Loucy (cell line): ENCODE measurements at regions not wholly inside any gene's neighbourhood (a gene's known extent, or its start where the extent isn't known, plus 50 kb on each side); places are given as distances from the start of the nearest gene placed in this dataset.

ENCODE experiments used
- EZH2phosphoT487 ChIP-seq: fragments of 200-600 bp; IDR thresholded peaks from 2 replicates; pipeline ENCODE4 v1.6.1; 2018; ENCODE audit warnings: antibody characterized with exemption, mild to moderate bottlenecking, moderate library complexity, borderline replicate concordance
- TF ChIP-seq, protein P1 (sequence below): fragments of 200-600 bp; sonication (generic); conservative IDR thresholded peaks from 2 replicates; pipeline ENCODE4 v1.5.1; 2014; ENCODE audit warnings: mild to moderate bottlenecking, antibody characterized with exemption, low read length

- TF ChIP-seq, protein P1, sequence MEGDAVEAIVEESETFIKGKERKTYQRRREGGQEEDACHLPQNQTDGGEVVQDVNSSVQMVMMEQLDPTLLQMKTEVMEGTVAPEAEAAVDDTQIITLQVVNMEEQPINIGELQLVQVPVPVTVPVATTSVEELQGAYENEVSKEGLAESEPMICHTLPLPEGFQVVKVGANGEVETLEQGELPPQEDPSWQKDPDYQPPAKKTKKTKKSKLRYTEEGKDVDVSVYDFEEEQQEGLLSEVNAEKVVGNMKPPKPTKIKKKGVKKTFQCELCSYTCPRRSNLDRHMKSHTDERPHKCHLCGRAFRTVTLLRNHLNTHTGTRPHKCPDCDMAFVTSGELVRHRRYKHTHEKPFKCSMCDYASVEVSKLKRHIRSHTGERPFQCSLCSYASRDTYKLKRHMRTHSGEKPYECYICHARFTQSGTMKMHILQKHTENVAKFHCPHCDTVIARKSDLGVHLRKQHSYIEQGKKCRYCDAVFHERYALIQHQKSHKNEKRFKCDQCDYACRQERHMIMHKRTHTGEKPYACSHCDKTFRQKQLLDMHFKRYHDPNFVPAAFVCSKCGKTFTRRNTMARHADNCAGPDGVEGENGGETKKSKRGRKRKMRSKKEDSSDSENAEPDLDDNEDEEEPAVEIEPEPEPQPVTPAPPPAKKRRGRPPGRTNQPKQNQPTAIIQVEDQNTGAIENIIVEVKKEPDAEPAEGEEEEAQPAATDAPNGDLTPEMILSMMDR, result no peak
- TF ChIP-seq EZH2phosphoT487, result no peak
Measured at GRCh38 chr5:26009742-26010141, 1028.6 kb downstream of the CDH9 start.
